ENCODE measurements at regions not wholly inside any gene's neighbourhood (a gene's known extent, or its start where the extent isn't known, plus 50 kb on each side); places are given as distances from the start of the nearest gene placed in this dataset.

DNA sequence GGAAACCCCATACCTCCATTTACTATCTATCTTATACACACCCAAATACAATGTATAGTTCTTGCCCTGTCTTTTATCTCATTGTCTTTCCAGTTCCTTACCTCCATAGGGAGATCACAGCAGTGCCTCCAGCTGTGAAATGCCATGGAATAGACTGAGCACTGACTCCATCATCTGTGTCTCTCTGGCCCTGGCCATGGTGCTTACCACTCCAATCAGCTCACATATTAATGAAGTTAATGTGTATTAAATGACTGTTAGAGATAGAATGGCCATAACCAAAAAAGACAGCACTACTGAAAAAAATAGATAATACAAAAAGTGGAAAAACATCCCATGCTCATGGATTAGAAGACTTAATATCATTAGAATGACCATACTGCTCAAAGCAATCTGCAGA lies 240.4 kb upstream of the SOX21 start:
- no peak for DNase-seq
- no peak for TF ChIP-seq CTCF (conservative IDR thresholded peaks at IDR 0.05)
- Histone ChIP-seq H3K4me2 (ENCODE audit: insufficient read depth, insufficient read length, low read length) (no peak overlapping the region), H3K18ac (ENCODE audit: insufficient read length, low read depth, low read length) (no peak overlapping the region), H3K4me1 (ENCODE audit: insufficient read depth, low read length) (peaks cover 3% of the 10 kb centered on the region; the same call in 1 of the 2 replicates), H2AK5ac (ENCODE audit: insufficient read length, low read length) (no peak overlapping the region), H3K79me2 (ENCODE audit: insufficient read depth, low read length) (no peaks in the 10 kb centered on the region), H3K27ac (ENCODE audit: insufficient read length, low read depth, low read length) (no peak overlapping the region), H2BK12ac (ENCODE audit: insufficient read length, low read depth, low read length) (no peak overlapping the region), H2BK5ac (ENCODE audit: insufficient read length, low read length) (no peak overlapping the region), H4K91ac (ENCODE audit: insufficient read length, low read depth, low read length) (no peak overlapping the region), H4K8ac (replicated peaks; ENCODE audit: insufficient read length, low read depth, low read length) (no peak overlapping the region), H3K9me3 (ENCODE audit: control insufficient read depth, low read depth, low read length) (no peaks in the 10 kb centered on the region), H4K5ac (ENCODE audit: insufficient read length, low read depth, low read length) (no peak overlapping the region), H2BK120ac (ENCODE audit: low read depth, low read length, poor library complexity, severe bottlenecking) (no peak overlapping the region), H3K23ac (ENCODE audit: insufficient read length, low read depth, low read length) (no peak overlapping the region), H3K27me3 (ENCODE audit: insufficient read depth, low read length) (no peaks in the 10 kb centered on the region), H2AFZ (ENCODE audit: low read length) (no peak overlapping the region), H4K20me1 (ENCODE audit: control insufficient read depth, insufficient read depth, insufficient read length) (no peaks in the 10 kb centered on the region), H3K9ac (ENCODE audit: extremely low read depth, insufficient read length, low read length) (no peak overlapping the region), H3K56ac (ENCODE audit: insufficient read length, low read depth, low read length) (no peak overlapping the region), H3T11ph (ENCODE audit: low read length) (no peak overlapping the region), H3K23me2 (ENCODE audit: insufficient read length, low read depth, low read length, poor library complexity, severe bottlenecking) (no peaks in the 10 kb centered on the region), H3K79me1 (ENCODE audit: insufficient read depth, low read depth, low read length, poor library complexity, severe bottlenecking) (no peaks in the 10 kb centered on the region), H3K14ac (ENCODE audit: insufficient read depth, low read length) (no peak overlapping the region), H2BK20ac (ENCODE audit: low read depth, low read length, poor library complexity, severe bottlenecking) (no peak overlapping the region), H3K4ac (ENCODE audit: low read depth, low read length) (no peak overlapping the region), H2BK15ac (ENCODE audit: low read depth, low read length) (no peak overlapping the region)
- H3K27ac Mint-ChIP-seq = no peak overlapping the region
- H3K27me3 Mint-ChIP-seq (ENCODE audit: low read depth) = no peaks in the 10 kb centered on the region
- no peaks in the 10 kb centered on the region for H3K9me3 Mint-ChIP-seq
- peaks cover 27 to 34% of the 10 kb centered on the region in 2 experiments for H3K4me1 Mint-ChIP-seq
- H3K4me3 Mint-ChIP-seq = no peak overlapping the region
- H3K36me3 Mint-ChIP-seq (ENCODE audit: insufficient read depth in 1 of 3, low read depth in 3 of 3) = no peaks in the 10 kb centered on the region

Data from H9 (cell line).